ENCODE measurements at regions not wholly inside any gene's neighbourhood (a gene's known extent, or its start where the extent isn't known, plus 50 kb on each side); places are given as distances from the start of the nearest gene placed in this dataset.

DNA sequence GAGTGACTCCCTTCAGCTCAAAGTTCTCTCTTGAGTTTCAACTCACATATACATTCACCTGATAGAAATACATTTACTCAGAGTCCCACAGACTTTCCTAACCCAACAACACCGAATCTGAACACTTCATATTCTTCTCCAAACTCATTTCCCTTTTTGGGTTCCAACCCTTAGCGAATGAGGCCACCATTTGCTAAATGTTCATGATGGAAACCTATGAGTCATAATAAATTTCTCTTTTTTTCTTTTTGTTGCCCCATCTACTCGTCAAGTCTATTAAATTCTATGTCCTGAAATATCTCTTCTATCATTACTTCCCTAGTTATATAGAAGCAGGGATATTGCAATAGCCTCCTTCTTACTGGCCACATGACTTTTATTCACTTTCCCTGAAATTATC is 100.1 kb downstream of the HLX start:
- DNase-seq (ENCODE audit: low read depth in 2 of 3, low spot score in 2 of 3) = no peak

DNA sequence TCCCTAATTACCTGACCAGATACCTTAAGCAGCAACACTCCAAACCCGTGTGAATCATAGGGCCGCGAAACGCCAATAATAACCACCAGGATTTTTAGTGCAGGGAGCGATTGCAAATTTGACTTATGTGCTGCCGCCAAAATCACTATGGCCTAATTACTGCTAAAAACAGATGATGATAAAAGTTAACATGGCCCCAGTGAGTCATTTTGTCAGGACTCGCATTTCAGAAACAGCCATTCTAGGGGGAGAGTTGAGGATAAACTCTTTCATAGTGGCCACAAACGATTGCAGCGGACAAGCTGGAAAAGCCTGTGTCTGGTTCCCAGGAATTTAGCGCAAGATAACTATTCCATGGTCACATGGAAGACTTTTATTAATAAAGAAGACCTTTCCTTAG is 103.4 kb downstream of the HLX start:
- no peak for DNase-seq (ENCODE audit: low read depth in 2 of 3, low spot score in 2 of 3)

DNA sequence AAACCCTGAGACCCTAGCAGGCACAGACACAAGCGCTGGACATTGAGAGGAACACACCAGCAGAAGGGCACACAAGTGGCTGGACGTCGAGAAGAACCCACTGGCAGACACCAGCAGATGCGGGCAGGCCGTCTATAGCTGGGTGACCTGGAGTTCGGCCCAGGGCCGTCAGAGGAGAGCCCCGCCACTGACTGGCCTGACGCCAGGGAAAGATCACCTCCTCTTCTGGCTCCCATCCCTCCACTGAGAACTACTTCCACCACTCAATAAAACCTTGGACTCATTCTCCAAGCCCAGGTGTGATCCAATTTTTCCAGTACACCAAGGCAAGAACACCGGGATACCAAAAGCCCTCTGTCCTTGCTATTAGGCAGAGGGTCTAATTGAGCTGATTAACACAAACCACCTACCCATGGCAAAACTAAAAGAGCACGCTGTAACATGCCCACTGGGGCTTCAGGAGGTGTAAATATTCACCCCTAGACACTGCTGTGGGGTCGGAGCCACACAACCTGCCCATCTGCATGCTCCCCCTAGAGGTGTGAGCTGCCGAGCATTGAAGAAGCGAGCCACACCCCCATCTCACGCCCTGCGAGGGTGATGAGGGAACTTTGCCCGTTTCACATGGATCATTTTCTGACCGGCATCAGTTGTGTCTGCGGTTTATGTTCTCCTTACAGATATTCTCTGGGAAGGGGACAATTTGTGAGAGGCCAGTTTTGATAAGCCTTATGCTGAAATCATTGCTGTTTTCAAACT is 104.8 kb downstream of the HLX start:
- DNase-seq (ENCODE audit: low read depth in 2 of 3, low spot score in 2 of 3) = no peak

DNA sequence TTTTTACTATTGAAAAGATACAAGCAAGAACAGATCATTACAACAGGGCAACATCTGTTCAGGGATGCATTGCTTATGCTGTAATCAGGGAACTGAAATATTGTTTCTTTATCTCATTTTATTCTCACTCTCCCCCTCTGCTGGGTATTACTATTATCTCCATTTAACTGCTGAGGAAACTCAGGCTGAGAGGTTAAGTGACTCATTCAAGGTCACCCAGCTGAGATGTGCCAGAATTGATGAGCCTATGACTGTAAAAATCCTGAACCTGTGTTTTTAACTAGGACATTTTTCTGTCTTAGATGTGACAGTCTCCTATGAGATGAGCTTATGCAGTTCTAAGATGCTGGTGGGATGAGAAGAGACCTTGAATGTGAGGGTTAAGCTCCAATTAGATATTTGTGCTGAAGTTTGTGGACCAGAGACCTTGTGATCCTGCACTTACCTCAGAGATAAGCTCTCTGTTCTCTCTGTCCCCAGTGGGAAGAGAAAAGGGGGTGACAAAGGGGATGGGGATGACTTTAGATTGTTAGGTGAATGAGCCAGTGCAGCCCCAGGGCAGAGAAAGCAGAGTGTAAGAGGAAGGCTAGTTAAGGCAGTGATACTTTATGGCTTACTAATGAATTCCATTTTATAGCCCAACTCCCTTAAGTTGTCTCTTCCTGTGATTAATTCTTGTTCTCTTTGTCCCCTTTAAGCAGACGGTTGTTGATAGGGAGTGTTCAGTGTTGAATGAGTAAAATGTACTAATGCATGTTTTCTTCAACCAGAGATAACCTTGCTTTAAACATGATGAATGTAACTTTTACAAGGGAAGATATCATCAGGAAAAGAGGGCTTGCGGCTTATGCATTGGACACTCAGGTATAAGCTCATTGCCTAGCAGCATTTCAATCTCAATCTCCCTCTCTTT is 111.4 kb downstream of the HLX start:
- no peak for DNase-seq (ENCODE audit: low read depth in 2 of 3, low spot score in 2 of 3)

DNA sequence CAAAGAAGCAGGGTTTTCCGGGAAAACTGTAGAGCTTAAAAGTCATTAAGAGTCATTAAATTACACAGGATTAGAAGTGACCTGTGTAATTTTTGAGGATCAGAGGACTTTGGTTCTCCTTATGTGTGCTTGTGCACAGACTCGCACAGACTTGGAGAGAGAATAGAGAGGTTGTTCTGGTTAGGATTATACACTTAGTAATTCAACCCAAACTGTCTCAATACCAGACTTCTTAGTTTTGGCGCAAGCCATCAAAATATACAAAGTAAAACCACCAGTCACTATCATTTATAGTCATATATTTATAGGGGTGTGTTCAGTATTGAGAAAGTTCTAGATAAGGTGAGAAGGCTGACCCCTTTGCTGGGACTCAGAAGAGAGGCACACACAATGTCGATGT is 112.3 kb downstream of the HLX start:
- no peak for DNase-seq (ENCODE audit: low read depth in 2 of 3, low spot score in 2 of 3)

DNA sequence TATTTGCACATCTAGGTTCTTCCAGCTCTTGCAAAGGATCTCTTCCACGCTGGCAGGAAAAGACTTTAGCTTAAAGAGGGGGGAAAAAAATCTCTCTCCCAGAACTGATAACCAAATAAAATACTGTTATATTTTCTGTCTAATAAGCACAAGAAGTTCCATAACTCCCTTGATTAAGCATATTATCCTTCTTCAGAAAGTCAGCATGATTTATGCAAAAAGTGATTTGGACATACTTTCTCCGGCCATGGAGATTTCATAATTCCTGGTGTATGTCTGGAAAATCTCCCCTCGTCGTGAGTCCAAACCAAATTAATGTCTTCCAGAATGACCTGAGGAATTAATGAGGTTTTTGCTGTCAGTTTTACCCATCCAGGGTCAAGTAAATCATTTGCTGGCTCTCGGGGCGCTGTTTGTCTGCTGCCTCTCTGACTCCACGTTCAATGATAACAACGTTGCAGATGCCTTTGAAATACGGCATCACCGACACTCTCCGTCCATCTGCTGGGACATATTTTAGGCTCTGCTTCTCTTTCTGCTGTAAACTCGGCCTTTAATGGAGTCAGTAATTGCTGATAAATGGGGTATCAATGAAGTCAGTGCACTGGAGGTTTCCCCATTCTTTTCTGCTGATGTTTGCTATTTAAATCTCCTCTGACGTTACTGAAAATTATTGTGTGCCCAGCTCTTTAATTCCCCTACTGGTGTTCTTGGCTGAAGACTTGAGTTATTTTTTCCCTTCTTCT is 112.9 kb downstream of the HLX start:
- no peak for DNase-seq (ENCODE audit: low read depth in 2 of 3, low spot score in 2 of 3)

DNA sequence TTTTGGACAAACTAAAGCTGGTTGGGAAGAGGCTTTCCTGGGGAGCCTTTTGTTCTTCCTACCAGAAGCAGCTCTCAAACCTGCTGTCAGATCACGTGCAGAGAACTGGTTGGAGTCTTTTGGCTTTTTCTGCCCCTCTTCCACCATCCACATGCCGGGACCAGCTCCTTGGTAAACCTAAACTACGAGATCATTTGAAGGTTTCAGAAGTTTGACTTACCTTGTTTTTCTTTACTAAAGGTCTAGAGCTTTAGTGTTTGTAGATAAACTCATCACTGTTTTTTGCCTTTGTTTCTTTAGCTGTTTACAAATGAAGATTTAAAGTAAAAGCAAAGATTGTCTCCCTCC is 113.4 kb downstream of the HLX start:
- no peak for DNase-seq (ENCODE audit: low read depth in 2 of 3, low spot score in 2 of 3)

DNA sequence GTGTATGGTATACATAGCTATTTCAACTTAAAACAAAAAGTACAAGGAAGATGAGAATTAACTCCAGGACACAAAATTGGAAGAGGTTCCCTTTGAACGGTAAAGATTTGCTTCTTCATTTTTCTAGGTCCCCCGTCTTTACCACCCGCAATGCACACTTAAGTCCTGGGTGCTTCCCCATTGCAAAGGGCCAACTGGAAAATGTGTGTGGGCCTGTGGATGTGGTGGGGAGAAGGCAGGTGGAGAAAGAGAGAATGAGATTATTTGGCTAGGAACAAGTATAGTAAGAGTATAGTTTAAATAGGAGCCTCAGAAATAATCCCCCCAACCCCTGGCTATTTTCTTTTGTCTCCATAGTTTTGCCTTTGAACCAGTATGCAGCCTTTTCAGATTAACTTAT is 115.4 kb downstream of the HLX start:
- no peak for DNase-seq (ENCODE audit: low read depth in 2 of 3, low spot score in 2 of 3)

DNA sequence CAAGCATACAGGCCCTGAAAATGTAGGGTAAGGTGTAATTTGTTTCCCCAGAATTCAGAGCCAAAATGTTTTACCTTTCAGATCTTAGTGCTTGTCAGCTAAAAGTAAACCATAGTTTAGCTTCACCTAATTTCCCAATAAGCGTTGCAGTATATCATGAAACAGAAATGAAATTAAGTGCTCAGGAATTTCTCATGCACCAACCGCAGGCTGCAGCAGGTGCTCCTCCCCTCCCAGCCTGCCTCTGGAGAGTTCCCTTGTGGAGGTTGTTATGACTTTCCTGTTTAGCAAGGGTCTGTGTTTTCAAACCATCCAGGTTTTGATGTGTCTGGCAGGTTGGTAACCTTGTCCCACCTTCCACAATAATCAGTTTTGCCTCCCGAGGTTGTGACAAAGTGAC is 118.5 kb downstream of the HLX start:
- DNase-seq (ENCODE audit: low read depth in 2 of 3, low spot score in 2 of 3) = no peak

DNA sequence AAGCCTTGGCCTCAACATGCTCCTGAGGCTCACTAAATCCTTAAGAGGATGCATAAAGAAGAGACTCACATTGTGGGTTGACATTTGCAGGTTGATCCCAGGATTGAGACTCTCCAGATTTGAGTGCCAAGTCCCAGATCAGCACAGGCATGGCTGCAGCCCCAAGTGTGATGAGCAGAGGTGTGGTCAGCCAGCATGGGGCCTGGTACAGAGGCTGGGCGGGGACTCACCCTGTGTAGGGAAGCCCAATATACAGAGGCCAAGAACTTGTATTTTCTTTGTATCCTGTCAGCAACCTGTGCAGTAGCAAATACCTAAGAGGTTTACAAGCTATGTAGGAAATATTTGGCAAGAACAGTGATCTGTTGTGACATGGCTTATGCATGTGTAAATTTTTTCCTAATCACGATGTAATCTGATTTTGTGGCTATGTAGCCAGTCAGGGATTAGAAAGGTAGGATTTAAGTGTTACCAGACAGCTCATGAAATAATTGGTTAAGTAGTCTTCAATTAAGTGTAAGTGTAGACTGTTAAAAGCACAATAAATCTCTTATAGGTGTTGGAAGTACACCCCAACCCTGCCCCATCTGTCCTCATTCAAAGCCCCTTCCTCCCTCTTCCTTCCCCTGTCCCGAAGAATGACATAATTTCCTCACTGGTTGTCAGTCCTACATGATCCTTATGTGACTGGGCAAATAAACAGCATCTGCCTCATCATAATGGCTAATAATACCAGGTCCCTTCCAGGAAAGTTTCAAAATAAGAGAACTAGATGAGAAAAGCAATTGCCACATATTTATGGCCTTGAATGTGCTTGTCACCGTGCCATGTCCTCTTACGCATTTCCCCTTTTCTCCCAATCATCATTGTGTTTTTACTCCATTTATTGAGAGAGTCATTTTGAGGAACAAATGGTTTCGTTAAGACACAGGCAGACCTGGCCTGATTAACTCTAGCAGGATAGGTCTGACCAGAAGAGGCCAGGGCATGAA is 120.9 kb downstream of the HLX start:
- DNase-seq (ENCODE audit: low read depth in 2 of 3, low spot score in 2 of 3) = peak in 2 of 3 donors; percentile 58 to 87

DNA sequence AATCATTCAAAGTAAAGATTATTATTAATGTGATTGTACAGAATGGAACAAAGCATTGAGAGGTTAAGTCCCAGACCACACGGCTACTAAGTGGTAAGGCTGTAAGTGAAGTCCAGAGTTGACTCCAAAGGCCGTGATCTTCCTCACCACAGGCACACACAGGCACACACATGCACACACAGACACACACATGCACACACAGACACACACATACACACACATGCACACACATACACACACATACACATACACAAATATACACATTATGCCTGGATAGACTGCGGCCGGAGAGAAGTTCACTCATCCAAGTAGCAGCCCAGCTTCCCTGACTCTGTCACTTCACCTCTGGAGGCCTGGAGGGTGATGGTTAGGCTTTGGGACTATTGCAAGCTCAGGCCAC is 121.9 kb downstream of the HLX start:
- no peak for DNase-seq (ENCODE audit: low read depth in 2 of 3, low spot score in 2 of 3)

DNA sequence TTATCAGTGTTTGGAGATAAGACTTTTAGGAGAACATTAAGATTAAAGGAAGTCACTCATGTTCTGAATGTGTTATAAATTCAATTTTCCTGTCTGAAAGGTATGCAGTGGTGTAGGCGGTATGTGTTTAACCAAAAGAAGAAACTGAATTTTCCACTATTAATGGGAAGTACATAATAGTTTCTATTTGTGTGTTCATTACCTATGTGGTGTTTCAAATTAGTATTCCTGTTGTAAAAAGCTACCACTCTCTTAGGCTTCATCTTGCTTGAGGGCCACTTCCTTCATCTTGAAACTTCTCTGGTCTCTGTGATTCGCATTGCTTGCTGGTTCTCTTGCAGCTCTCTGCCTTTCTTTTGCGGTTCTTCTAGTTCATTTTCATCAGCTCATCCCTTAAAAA is 123.4 kb downstream of the HLX start:
- no peak for DNase-seq (ENCODE audit: low read depth in 2 of 3, low spot score in 2 of 3)

DNA sequence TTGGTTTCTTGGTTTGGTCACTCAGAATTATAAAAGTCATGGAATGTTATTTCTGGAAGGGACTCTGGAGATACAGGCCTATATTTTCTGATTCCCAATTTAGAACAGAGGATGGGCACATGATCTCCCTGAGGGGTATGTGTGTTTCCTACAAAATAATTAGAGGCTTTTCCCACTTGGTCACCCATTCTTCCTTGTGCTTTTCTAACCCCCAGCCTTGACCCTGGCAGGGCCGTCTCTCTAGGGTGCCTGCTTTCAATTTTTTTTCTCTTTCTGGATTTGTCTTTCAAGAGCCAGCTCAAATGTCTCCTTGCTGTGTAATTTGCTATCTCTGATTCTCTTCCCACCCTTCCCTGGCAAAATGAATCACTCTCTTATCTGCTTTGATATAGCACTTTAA is 131.9 kb downstream of the HLX start:
- no peak for DNase-seq (ENCODE audit: low read depth in 2 of 3, low spot score in 2 of 3)

DNA sequence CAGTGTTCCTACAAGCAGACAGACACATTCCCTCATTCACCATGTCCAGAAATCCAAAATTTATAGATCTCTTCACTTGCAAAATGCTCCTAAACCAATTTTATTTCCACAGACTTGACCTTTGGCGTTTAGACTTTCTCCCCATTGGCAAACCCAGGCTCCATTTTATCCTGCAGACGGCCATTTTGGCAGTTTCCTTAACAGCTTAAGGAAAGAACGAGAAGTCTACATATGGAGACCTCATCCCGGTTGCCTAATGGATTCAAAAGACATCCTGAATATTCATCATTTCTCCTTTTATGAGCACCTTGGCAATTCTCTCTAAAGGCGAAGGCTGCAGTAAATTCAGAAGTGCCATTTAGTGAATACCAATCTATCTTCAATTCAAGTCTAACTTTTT is 132.9 kb downstream of the HLX start:
- no peak for DNase-seq (ENCODE audit: low read depth in 2 of 3, low spot score in 2 of 3)

DNA sequence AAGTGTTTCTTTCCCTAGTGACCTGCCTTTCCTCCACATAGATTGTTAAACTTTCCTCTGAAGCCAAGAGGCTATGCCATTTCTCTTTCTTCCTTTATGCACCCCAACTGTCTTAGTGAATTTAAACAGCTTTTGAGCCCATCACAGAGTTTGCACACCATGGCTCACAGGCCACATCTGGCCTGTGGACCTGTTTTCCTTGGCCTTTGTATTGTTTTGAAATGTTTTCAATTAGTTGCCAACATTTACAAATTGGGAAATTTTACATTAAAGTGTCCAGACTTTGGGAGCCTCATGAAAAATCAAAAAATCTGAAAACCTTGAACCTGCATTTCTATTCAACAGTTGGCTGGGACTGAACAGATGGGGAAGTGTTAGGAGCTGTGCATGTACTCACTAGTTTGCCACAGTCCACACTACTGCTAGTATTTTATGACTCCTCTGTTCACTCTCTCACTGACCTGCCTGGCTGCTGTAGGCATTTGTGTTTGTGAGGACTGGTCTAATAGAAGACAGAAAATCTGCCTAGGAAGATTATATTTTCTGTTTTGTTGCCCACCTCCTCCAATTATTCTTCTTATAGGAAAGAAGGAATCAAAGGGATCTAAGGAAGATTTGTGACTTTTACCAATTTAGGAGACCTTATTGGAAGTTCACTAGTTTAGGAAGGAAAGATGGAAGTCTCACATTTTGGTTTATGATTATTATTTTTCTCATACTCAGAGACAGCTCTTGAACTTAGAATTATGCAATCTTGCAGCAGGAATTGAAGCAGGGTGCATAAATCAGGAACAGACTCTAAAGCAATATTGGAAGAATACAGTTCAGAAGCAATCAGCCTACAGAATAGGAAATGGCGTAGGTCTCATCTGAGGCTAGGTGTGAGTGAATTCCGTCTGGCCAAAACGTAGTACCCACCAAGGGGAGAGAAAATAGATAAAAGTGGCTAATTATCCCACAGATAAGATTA is 134.7 kb downstream of the HLX start:
- no peak for DNase-seq (ENCODE audit: low read depth in 2 of 3, low spot score in 2 of 3)

DNA sequence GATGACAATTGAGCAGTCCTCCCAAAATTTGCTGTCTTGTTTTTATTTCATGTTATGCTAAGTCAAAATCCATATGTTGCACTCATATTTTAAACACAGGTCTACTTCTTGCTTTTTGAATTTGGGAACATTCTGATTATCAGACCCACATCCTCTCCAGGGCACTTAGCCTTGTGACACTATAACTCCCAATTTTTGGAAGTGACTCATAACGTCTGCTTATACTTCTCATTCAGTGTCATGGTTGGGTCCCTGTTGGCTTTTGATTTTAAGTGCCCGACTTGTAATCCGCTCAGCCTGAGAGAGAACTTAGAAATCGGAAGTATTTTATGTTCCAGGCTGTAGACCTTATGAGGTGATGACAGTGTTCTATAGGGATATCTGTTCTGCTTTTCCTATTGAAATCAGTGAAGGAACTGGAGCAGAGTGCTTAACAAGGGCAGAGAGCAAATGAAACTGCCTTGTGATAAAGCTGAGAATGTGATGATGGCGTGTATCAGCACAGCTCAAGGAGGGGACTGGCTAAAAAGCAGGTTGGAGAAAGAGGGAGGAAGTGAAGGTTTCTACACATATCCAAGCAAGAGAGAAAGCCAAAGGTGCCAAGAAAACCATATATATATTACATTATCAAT is 136.0 kb downstream of the HLX start:
- no peak for DNase-seq (ENCODE audit: low read depth in 2 of 3, low spot score in 2 of 3)

DNA sequence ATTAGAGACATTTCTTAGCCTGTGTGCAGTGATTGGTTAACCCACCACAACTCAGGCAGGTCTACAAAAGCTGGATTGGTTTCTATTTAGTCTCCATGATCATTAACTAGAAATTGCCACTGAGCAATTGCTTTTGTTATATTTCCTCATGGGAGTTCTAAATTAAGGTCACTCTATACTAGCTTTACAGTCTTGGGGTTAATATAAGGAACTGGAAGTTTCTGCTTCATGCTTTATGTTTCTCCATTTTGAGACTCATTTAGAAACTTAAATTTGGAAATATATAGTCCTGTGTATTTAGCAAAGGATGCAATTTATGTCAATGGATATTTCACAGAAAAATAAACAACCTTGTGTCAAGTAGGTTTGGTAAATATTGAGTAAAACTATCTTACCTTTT is 137.5 kb downstream of the HLX start:
- DNase-seq (ENCODE audit: low read depth in 2 of 3, low spot score in 2 of 3) = no peak

DNA sequence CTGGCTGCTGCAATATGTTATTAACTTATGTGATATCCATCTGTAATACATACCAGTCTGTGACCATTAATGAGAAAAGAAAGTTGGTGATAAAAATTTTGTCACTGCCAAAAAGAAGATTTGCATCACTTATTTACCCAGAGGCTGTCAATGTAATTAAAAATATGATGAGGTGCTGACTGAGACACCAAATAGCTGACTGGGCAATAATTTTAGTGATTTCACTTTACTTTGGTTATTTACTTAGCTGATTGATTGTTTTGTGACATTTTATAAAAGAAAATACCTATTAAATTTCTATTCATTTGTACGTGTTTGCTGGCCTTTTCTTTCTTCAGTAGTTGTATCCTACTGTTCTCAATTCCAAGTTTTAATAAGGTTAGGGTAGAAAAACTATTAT is 139.2 kb downstream of the HLX start:
- no peak for DNase-seq (ENCODE audit: low read depth in 2 of 3, low spot score in 2 of 3)

DNA sequence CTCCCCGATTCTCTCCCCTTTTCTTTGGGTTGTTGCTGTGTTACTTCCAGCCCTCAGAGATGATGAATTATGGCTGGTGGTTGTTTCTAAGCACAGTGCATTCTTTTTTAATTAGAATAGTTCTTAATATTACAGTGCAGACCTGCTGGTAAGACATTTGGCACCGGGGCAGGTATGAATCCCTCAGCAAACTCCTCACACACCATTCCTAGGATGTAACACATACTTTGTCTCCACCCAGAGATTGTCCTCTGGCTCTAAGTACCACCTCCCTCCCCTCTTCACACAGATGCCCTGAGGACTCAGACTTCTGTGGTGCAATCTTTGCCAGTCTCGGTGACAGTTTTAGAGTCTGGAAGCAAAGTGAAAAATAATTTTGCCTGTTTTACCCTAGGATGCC is 143.1 kb downstream of the HLX start:
- no peak for DNase-seq (ENCODE audit: low read depth in 2 of 3, low spot score in 2 of 3)
